T1000 (cell line): ENCODE measurements at regions not wholly inside any gene's neighbourhood (a gene's known extent, or its start where the extent isn't known, plus 50 kb on each side); places are given as distances from the start of the nearest gene placed in this dataset.
A peak's percentile ranks its signal among the peaks of the same experiment; 100 is the strongest.

Experiments
- DNase-seq: peaks from one replicate; lab custom pipeline; 2025; ENCODE audit warnings: mixed read lengths; lab: John Stamatoyannopoulos, UW

- peak; percentile 66 for DNase-seq
Observed at GRCh38 chr6:105608711-105609374, 206.0 kb upstream of the PREP start.

- no peak for DNase-seq
Observed at GRCh38 chr6:105607636-105608621, 205.0 kb upstream of the PREP start.

- DNase-seq: no peak
Observed at GRCh38 chr6:105606831-105607463, 204.1 kb upstream of the PREP start.

- DNase-seq: no peak
Observed at GRCh38 chr6:105604587-105604884, 201.7 kb upstream of the PREP start.

- no peak for DNase-seq
Observed at GRCh38 chr6:105603788-105604586, 201.1 kb upstream of the PREP start.

- no peak for DNase-seq
Observed at GRCh38 chr6:105601541-105602236, 198.8 kb upstream of the PREP start.

- DNase-seq: no peak
Observed at GRCh38 chr6:105600336-105601260, 197.7 kb upstream of the PREP start.

- DNase-seq: no peak
Observed at GRCh38 chr6:105598264-105598663, 195.4 kb upstream of the PREP start.

GRCh38 chr6:105596284-105596755, 193.4 kb upstream of the PREP start:
- no peak for DNase-seq

GRCh38 chr6:105595829-105596228, 192.9 kb upstream of the PREP start:
- no peak for DNase-seq

- DNase-seq: no peak
Observed at GRCh38 chr6:105594821-105595220, 191.9 kb upstream of the PREP start.

GRCh38 chr6:105593805-105594671, 191.2 kb upstream of the PREP start:
- DNase-seq: no peak

- no peak for DNase-seq
Observed at GRCh38 chr6:105593056-105593690, 190.3 kb upstream of the PREP start.

- DNase-seq: peak; percentile 17
Observed at GRCh38 chr6:105592329-105592728, 189.4 kb upstream of the PREP start.

GRCh38 chr6:105591053-105591452, 188.2 kb upstream of the PREP start:
- DNase-seq: no peak

- DNase-seq: no peak
Observed at GRCh38 chr6:105588123-105588710, 185.3 kb upstream of the PREP start.

- DNase-seq: peak; percentile 76
Observed at GRCh38 chr6:105587349-105588122, 184.7 kb upstream of the PREP start.
